GM21723 (cell line): ENCODE measurements at regions not wholly inside any gene's neighbourhood (a gene's known extent, or its start where the extent isn't known, plus 50 kb on each side); places are given as distances from the start of the nearest gene placed in this dataset.

Source experiments
- ATAC-seq: cut with Tn5 transposase; IDR thresholded peaks from one replicate; pipeline ENCODE4 v1.9.1; 2021; ENCODE audit warnings: mild to moderate bottlenecking, moderate library complexity; ENCODE audit not compliant: unreplicated experiment

DNA sequence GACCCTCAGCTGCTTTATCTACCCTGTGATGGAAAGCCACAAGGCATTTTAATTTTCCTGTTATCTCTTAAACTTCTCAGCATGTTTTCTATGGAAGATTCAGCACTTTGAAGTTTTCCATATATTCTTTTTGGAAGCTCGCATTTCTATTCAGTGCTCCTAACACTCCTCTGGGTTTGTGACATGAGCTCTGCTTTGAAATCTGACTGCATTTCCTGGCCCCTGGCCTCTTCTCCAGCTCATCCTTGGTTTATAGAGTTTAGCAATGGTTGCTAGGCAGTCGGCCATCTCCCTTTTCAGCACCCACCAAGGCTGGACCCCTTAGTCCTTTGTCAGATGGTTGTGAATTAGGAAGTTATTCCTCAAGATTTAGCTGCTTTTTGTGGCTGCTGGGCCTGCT is 150.6 kb downstream of the KCNA5 start:
- ATAC-seq = no peak

DNA sequence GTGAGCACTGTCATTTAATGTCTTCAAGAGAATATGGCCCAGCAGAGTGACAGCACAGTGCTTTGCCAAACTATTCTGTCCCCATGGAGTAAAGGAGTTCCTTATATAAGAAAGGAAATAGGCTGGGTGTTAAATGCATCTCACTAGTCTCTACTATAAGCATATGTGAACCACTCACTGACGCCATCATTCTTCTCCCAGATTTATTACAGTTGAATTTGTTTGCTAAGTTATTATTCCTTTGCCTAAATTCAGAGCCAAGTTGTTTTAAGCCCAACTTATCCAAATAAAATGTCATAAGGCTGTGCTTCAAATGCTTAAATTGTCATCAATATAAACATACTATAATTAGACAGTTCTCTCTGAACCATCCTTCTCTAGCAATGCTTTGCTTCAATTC is 151.6 kb downstream of the KCNA5 start:
- no peak for ATAC-seq

DNA sequence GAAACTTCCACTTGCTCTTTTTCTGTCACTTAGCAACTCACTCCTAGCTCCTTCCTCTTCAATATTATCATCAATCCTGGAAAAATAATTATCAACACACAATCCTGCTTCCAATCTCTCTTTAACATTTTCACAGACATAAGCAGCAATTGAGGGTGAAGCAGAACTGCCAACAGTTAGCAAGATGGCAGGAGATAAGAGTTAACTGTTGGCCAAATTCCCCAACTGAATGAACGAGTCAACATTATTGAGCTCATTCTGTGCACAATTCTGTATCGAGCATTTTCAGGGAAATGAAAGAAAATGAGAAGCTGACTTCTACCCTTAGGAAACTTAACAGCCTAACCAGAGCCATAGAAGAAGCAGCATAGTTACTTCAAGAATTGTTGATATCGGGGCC is 152.0 kb downstream of the KCNA5 start:
- ATAC-seq = no peak

DNA sequence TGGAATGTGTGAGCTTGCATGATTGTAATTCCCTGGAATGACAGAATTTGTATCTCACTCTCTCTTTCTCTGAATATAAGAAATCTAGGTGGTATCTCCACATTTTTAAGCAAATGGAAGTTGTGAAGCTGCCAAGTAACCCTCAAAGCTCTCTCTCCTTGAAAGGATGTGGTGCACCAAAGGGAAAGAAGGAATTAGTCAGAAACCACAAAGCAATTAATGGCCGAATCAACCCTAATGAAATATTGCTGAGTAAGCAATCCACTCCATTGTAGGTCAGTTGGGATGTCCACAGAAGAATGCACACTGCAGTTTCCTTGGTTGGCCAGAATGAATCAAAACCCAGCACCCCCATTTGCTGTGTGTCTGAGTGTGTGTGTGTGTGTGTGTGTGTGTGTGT is 153.5 kb downstream of the KCNA5 start:
- no peak for ATAC-seq

DNA sequence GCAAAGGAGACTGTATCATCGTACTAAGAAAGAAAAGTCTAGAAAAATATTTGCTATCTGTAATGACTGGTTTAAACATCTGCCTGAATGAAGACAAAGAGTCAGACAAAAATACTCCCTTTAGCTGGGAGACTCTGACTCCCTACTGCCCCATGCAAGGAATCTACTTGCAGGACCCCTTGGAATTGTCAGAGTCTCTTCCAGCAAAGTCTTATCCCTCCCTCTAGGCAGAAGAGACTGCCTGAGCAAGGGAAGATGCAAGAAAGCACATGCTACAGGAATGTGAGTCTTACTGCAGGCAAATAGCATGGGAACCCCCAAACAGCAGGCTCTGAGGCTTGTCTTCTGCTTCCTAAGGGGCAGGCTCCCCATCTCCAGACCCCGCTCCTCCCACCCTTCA is 154.0 kb downstream of the KCNA5 start:
- no peak for ATAC-seq

DNA sequence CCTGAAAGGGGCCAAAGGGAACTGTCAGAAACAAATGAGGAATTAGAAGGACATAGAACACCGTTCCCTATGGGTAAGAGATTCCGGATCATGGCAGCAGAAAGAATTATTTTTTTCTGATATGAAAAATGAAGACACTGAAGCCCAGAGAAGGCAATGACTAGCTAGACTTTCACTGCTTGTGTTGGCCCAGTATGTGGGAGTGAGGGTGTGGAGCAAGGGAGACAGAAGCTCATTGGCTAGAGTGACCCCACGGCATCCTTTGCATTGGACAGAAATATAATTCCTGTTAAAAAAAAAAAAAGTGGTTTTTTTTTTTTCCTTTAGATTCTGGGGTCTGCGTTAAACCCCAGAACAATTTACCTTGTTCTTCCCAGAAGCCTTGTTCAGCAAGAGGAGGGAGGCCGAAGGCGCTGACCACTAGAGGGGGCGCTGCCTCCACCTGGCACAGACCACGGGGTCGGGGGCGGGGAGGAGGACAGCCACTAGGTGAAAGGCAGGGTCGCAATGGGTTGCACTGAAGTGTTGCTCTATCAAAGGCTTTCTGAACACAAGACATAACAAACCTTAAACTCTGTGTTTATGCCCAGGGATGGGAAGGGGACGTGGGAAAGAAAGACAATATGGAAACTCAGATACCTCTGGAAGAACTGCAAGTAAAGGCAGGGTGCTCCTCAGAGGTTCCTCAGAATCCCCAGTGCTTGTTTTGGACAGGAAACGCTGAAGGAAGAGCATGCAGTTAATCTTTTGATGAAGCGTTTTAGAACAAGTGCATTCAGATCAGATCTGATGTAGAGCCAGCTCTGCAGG is 156.8 kb downstream of the KCNA5 start:
- no peak for ATAC-seq

DNA sequence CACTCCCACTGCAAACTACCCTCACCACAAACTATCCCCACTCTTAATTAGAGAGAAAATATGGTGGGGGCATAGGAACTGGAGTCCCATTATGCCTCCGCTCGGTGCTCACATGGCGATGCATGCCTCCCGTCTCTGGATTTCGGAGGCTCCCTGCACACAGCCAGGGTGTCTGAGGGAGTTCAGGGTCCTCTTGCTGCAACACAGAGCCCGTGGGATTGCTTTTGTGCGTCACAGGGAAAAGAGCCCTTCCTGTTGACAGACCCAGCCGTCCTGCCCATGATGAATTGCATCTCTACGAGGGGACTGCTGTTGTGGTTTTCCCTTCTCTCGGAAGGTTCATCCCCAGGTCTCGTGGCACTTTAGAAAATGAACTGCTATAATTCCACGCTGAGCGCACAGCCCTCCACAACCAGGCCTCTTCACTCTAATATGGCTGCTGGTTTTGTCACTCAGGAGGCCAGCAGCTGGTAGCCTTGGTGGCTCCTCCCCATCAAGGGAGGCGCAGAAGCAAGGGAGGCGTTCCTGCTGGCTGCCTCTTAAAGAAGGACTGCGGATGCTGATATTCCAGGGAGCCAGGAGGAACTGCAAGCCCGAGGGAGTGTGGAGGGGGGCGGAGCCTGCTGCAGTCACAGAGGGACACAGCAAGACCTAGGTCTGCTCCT is 158.0 kb downstream of the KCNA5 start:
- ATAC-seq = no peak

DNA sequence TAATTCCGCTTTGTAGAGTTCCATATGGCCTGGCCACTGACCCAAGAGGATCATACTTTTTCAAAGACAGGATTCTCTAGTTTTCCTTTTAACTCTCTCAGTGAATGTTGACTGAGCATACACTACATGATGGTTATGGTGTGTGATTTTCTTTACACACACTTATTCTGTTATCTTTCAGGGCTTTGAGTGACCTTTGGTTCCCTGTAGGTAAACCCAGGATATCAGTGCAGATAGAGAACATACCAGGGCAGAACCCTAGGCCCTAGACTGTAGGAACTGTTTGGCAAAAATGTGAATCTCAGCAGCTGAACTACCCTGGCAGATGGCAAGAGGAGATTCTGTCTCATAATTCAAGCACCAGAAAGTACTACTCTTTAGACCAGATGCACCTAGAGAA is 159.6 kb downstream of the KCNA5 start:
- no peak for ATAC-seq

DNA sequence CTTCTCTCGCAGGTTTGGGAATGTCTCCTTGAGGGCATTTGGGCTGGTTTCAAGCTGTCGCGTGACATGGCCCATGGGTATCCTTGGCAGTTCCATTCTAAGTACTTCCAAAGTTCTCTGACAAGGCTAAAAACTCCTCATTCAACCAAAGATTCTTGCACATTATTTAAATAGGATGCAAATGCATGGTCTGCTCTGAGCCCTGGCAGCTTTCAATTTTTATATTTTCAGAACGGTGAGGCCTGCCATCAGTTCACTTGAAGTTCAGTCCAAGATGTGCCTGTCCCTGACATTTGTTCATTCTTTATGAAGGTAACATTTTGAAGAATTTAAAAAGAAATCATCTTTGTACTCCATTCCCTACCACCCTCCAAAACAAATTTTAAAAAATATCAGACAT is 160.0 kb downstream of the KCNA5 start:
- ATAC-seq = no peak

DNA sequence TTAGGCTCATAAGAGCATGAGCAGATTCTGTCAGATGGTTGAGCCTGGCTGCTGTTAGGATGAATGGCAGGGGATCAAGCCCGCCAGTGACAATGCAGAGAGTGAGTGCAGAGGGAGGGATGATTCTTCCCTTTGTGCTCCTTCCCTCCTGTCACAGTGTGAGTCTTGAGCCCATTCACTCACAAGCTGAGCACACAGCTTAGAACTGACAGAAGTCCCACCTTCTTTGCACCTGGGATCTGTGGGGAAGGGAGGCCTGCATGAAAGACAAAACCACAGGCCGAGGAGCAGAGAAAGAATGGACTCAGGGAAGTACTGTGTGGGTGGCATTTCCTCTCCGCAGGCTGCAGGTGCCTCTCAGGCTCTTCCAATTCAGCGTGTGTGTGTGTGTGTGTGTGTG is 160.6 kb downstream of the KCNA5 start:
- no peak for ATAC-seq

DNA sequence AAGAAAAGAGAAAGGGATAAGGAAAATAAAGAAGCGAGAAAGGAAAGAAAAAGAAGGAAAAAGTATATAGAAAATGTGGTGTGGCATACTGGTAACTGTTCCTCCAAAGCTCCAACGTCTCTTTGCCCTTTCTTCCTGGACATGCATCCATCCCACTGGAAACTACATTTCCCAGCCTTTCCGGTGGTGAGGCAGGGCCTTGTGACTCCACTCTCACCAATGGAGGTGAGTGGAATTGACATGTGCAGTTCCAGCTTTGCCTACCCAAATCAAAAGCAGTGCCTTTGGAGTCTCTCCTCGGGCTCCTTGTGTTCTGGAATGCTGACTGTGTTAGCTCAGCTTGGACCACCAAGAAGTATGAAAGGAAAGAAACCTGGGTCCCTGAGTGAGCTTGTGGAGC is 161.2 kb downstream of the KCNA5 start:
- ATAC-seq = no peak

DNA sequence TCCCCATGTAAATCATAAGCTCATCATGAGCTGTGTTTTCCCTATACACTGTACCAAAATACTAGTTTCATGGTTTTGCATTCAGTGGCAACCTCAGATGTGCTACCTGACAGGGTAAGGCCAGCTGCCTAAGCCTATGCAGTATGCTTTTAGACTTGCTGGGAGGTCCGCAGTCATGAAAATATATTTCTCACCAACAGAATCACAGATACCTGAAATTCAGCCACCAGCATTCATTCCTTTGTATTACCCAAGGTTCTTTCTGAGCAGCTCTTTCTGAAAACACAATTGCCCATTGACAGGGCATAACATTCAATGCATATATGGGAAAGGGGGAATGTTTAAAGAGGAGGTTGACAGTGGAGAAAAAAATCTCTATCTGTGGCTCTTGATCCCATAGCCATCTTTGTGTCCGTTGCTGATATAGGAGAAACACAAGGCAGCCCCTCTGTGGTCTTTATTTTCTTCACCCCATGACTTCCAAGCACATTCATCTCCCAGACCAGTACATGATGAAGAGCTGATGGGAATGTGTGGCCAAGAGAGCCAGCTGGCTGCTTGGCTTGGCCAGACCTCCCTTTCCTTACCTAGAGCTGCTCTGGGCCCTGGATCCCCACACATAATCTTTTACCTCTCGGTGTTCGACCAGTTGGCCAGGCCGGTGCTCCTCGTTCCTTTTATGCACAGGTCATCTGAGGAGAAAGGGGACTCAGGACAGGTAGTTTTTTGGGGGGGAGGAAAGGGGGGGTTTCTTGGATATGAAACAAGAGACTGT is 162.9 kb downstream of the KCNA5 start:
- ATAC-seq = no peak

DNA sequence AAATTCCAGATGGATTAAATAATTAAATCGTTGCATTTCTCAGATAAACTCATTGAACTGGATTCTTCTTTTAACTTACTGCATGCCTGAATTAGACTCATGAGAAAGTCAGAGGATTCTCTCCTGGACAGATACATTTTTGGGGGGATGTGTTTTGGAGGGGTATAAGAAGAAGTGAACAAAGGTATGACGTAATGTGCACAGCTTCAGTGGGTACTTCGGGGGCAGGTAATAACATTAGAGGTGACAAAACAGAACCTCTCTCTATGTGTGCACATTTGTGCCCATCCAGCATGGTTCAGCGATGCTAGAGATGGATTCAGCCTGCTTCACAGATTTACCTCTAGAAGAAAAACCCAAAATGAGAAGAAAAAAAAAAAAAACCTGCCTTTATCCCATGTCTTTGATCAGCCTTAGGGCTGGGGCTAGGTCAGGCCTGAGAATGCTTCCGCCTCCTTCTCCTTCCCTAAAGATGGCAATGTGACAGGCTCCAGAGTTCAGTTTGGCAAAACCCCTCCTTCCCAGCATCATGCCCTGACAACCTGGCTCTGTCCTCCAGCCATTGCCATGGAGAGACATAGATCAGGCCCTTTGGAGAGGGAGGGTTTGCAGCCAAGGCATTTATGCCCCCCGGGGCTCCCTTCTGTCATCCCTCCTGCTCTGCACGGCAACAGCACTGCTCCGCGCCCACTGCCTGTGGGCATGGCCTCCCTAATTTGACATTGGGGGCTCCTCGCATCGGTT is 166.7 kb downstream of the KCNA5 start:
- ATAC-seq = no peak

DNA sequence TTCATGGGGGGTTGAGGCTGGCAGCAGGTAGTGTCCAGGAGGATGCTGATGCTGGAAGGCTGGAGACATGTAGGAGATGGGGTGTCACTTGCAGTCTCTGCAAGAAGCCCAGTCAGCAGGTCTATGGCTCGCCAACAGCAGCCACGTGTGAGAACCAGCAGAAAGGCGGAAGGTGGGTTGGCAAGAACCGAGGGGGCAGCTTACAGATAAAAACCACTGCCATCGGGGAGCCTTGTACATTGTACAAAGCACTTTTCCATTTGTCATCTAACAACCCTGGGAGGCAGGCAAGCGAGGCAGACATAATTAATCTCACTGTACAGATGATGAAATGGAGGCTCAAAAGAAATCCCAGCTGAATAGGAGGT is 167.2 kb downstream of the KCNA5 start:
- no peak for ATAC-seq

DNA sequence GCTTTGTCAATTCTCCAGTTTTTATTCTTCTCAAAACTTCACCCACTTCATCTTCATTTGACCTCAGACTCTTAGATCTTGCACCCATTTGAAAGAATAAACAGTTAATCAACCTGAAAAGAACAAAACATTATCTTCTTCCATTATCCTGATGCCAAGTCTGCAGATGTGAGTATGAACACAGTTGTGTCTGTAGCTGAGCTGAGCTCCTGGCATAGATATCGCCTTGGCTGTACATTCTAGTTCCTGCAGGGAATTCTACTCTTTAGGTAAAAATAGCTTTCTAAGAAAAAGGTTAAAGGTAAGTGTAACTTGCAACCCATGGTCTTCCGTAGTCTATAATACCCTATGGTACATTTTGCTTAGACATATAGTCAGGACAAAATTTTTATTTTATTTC is 169.7 kb downstream of the KCNA5 start:
- no peak for ATAC-seq

DNA sequence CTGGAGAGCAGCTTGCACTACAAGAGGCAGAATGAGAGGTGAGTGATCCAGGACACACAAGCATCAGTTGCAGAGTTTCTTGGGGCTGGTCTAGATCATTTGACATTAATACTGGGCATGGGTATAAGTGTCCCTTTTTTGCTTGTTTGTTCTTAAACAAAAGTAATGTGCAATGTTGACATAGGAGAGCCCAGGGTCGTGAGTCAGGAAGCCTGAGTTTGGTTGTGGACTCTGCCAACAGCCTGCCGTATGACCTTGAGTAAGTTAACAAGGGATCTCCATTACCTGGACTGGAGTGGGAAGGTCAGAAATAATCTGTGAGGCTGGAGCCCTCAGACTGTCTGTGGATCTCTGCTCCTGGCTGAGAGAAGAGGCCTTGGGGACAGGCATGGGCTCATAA is 170.3 kb downstream of the KCNA5 start:
- no peak for ATAC-seq

DNA sequence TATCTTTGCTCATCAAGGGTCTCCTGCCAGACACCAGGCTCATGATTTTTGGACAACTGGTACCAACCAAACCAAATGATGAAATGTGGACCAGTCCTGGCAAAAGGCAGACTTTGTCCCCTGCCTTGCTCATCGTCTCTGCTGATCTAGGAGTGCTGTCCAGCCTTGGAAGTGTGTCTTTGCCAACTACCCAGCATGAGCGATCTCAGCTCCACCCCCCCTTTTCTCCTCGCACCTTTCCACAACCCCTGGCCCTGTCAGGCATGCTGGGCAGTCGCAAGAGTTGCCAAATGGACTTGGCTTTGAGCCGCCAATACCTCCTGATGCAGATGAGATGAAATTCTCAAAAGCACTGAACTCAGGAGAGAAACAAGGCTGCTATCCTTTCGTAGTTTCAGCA is 174.3 kb downstream of the KCNA5 start:
- no peak for ATAC-seq

DNA sequence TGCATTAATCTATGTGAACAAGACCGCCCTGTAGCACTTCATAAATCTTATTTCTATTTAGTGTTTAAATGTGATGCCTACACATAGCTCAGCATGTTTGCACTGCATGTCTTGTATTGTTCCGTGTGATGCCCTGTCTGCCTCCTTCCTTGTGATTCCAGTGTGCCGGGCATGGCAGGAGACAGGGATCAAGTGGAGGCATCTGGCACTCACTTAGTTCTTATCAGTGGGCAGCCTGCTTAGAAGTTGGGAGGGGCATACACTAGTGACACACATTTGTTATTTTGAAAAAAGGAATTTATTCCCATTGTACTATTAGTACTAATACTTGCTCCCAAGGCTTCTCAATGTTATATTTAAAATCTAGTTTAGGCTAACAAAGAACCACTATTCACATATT is 176.4 kb downstream of the KCNA5 start:
- no peak for ATAC-seq

DNA sequence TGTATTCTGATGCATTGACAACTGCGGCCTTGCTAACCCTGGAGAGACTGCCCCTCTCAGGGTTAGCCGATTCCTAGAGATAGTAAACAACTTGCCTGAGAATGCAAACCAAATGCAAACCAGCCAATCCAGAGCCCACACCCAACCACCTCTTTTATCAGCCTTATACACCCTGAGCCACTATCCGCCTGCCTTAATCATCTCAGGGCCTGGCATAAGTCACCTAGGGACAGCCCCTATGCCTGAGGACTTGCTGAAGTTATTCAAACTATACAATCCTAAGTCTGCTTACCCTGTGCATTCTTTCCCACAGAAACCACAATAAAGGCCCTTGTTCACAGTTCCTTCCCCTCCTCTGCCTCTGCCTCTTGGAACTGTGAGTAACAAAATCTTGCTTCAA is 177.2 kb downstream of the KCNA5 start:
- ATAC-seq = no peak

DNA sequence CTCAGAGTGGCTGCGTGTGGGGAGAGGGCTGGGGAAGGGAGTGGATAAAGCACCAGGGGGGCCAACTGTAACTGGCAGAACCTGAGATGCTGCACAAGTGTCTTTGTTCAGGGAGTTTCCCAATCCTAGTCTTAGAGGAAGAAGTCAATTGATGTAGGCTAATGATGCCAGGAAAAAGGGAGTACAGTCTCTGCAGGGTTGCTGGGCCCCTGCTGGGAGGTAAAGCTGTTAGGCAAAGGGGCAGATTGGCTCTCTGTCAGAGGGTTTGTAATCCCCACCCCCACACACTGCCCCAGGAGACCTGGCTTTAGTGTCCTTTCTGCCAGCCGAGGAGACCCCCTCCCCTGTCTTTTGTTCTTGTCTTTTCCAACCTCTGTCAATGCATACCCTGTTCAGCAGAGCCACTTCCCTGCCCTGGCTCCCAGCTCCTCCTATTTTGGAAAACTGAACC is 178.4 kb downstream of the KCNA5 start:
- ATAC-seq = no peak

DNA sequence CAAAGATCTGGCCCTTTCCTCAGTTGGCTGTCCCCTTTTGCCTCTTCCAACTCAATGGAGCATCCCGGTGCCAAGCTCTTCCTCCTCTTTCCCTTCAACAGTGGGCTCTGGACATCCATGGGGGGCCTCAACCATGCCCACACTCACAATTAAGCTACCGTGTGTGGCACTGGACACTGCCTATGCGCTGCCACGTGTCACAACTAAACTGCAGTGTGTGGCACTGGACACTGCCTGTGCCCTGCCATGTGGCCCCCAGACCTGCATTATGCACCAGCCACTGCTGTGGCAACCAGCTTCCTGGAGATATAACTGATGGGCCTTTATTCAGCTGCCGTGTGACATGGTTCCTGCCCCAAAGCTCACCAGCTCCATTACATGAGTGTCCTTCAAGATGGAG is 179.1 kb downstream of the KCNA5 start:
- ATAC-seq = no peak
